Lung (tissue), 11 donors: ENCODE measurements at regions not wholly inside any gene's neighbourhood (a gene's known extent, or its start where the extent isn't known, plus 50 kb on each side); places are given as distances from the start of the nearest gene placed in this dataset.
"Not testable (repeated sequence)": the region's sequence is repeated elsewhere in the genome, so short reads cannot be mapped to it uniquely, and the experiment has no call there.

ENCODE experiments used
- ATAC-seq: fragments of 200-7000 bp; cut with Tn5 transposase; one replicate; pipeline ENCODE4 v1.9.1; 2020; ENCODE audit warnings: moderate number of reproducible peaks; ENCODE audit not compliant: insufficient read depth, low FRiP score
- DNase-seq, 3 donors: peaks; one replicate each; pipeline ENCODE4 v3.0.0-alpha.2; 2013 to 2017
- H3K27ac ChIP-seq, 2 donors: one replicate each; pipeline ENCODE4 v1.5.1; 2013; ENCODE audit warnings: mild to moderate bottlenecking in 2 of 2, moderate library complexity in 2 of 2, control low read depth in 1 of 2, inconsistent platforms in 1 of 2, low read depth in 1 of 2, low read length in 1 of 2
- H3K27me3 ChIP-seq, 3 donors: one replicate each; pipeline ENCODE4 v1.5.1; 2013; ENCODE audit warnings: low read length in 2 of 3; ENCODE audit not compliant: control insufficient read depth in 3 of 3, insufficient read depth in 3 of 3
- H3K36me3 ChIP-seq, 4 donors: one replicate each; pipeline ENCODE4 v1.5.1; 2013; ENCODE audit warnings: low read length in 4 of 4, mild to moderate bottlenecking in 1 of 4, moderate library complexity in 1 of 4; ENCODE audit not compliant: control insufficient read depth in 4 of 4, insufficient read depth in 4 of 4
- H3K4me1 ChIP-seq, 5 donors: one replicate each; pipeline ENCODE4 v1.5.1; 2013; ENCODE audit warnings: low read length in 5 of 5, mild to moderate bottlenecking in 2 of 5, moderate library complexity in 1 of 5; ENCODE audit not compliant: control insufficient read depth in 5 of 5, insufficient read depth in 5 of 5
- H3K4me3 ChIP-seq: one replicate; pipeline ENCODE4 v1.5.1; 2013; ENCODE audit warnings: mild to moderate bottlenecking, control low read depth, moderate library complexity
- H3K9ac ChIP-seq, 2 donors: one replicate each; pipeline ENCODE4 v1.5.1; 2013; ENCODE audit warnings: low read length in 2 of 2, control low read depth in 1 of 2; ENCODE audit not compliant: insufficient read depth in 1 of 2
- H3K9me3 ChIP-seq, 4 donors: one replicate each; pipeline ENCODE4 v1.5.1; 2013; ENCODE audit warnings: low read length in 3 of 4, mild to moderate bottlenecking in 1 of 4, moderate library complexity in 1 of 4; ENCODE audit not compliant: control insufficient read depth in 4 of 4, insufficient read depth in 3 of 4
- WGBS, 2 donors: extraction: QIAGEN DNeasy Blood & Tissue Kit; methylation state at CpG; one replicate each; pipeline ENCODE4 v1.1.7; 2013; 5-methylcytosine and 5-hydroxymethylcytosine counted together
- TF ChIP-seq, protein P1 (sequence below): IDR thresholded peaks from 2 replicates; pipeline ENCODE4 v1.5.1; 2012; ENCODE audit warnings: mild to moderate bottlenecking; ENCODE audit errors: control extremely low read depth, extremely low read depth
- donor health status: control.
- donor health status: control.
- donor health status: Bipolar disorder and iron deficiency.
- donor health status: healthy.
- donor health status: DM: yes; HTN: yes; CAD: no.

DNA sequence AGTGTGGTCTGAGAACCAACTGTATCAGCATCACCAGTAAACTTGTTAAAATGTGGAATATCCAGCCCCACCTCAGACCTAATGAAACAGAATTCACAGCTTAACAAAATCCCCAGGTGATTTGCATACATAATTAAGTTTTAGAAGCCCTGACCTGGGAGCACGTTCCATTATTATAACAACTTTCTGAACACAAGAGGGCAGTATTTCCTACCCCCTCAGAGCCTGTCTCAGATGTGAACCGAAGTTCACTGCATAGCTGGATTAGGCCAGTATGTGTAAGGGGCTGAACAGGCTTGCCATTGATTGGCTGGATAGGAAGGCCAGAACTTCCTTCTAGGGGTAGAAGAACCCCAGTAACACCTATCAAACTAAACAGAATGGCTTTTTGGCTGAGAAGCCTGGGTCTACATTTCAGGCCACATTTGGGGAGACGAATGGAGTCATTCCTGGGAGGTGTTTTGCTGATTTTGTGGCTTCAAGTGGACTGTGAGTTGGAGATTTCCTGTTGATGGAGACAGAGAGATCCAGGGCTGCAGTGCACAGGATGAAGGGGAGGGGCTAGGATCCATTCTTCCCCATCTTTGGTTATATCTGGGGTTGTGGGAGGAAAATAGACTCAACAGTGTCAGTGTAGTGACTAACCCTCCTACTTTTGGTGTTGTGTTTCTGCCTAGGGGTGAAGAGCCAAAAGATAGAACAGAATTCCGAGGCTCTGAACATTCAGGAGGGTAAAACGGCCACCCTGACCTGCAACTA lies 94.7 kb upstream of the OR4E1 start:
- H3K27ac ChIP-seq, result no peak overlapping the region
- H3K4me3 ChIP-seq, result no peak overlapping the region
- H3K4me1 ChIP-seq, result no peaks in the 10 kb centered on the region
- H3K9me3 ChIP-seq, result no peaks in the 10 kb centered on the region
- ATAC-seq (no peak), DNase-seq (peak in 2 of 3 donors; percentile 6 to 31)
- H3K36me3 ChIP-seq, result no peaks in the 10 kb centered on the region
- TF ChIP-seq, protein P1, sequence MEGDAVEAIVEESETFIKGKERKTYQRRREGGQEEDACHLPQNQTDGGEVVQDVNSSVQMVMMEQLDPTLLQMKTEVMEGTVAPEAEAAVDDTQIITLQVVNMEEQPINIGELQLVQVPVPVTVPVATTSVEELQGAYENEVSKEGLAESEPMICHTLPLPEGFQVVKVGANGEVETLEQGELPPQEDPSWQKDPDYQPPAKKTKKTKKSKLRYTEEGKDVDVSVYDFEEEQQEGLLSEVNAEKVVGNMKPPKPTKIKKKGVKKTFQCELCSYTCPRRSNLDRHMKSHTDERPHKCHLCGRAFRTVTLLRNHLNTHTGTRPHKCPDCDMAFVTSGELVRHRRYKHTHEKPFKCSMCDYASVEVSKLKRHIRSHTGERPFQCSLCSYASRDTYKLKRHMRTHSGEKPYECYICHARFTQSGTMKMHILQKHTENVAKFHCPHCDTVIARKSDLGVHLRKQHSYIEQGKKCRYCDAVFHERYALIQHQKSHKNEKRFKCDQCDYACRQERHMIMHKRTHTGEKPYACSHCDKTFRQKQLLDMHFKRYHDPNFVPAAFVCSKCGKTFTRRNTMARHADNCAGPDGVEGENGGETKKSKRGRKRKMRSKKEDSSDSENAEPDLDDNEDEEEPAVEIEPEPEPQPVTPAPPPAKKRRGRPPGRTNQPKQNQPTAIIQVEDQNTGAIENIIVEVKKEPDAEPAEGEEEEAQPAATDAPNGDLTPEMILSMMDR, result no peak
- no peaks in the 10 kb centered on the region for H3K27me3 ChIP-seq
- H3K9ac ChIP-seq, result no peak overlapping the region
- WGBS, 2 donors, result 47 to 48% methylated on average over 5 of the region's 5 CpGs

DNA sequence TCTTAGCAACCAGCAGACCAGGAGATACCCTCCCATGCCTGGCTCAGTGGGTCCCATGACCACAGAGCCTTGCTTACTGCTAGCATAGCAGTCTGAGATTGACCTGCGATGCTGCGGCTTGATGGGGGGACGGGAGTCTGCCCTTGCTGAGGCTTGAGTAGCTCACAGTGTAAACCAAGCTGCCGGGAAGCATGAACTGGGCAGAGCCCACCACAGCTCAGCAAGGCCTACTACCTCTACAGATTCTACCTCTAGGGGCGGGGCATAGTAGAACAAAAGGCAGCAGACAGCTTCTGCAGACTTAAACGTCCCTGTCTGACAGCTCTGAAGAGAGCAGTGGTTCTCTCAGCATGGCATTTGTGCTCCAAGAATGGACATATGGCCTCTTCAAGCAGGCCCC lies 86.7 kb upstream of the OR4E1 start:
- ATAC-seq, H3K9me3 ChIP-seq: not testable (repeated sequence)

DNA sequence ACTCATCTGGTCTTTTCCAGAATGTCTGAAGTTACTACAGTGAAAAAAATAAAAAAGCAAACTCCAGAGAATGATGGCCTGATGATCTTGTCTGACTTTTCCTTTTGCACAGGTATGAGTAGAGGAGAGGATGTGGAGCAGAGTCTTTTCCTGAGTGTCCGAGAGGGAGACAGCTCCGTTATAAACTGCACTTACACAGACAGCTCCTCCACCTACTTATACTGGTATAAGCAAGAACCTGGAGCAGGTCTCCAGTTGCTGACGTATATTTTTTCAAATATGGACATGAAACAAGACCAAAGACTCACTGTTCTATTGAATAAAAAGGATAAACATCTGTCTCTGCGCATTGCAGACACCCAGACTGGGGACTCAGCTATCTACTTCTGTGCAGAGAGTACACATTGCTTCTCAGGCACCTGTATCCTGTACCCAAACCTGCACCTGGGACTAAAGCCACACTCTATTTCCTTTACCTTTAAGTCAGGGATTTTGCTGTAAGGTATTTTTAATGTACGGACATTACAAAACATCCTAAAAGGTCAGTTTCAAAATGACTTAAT lies 75.8 kb upstream of the OR4E1 start:
- TF ChIP-seq, protein P1, result no peak
- WGBS, 2 donors, result 71 to 79% methylated on average over 5 of the region's 5 CpGs
- DNase-seq, result no peak
- H3K4me3 ChIP-seq, result no peak overlapping the region
- no peak overlapping the region for H3K27ac ChIP-seq
- no peaks in the 10 kb centered on the region for H3K27me3 ChIP-seq
- no peak overlapping the region for H3K9ac ChIP-seq
- H3K9me3 ChIP-seq, result peaks cover 0 to 2% (median 0%) of the 10 kb centered on the region in 4 donors
- H3K4me1 ChIP-seq, result no peaks in the 10 kb centered on the region
- H3K36me3 ChIP-seq, result no peaks in the 10 kb centered on the region
- no peak for ATAC-seq

More for the DNA sequence above, 86.7 kb upstream of the OR4E1 start:
- H3K9ac ChIP-seq, H3K27me3 ChIP-seq, H3K27ac ChIP-seq, H3K36me3 ChIP-seq, DNase-seq, H3K4me1 ChIP-seq, H3K4me3 ChIP-seq: not testable (repeated sequence)
- WGBS, 2 donors, result 54 to 67% methylated on average over 6 of the region's 6 CpGs

DNA sequence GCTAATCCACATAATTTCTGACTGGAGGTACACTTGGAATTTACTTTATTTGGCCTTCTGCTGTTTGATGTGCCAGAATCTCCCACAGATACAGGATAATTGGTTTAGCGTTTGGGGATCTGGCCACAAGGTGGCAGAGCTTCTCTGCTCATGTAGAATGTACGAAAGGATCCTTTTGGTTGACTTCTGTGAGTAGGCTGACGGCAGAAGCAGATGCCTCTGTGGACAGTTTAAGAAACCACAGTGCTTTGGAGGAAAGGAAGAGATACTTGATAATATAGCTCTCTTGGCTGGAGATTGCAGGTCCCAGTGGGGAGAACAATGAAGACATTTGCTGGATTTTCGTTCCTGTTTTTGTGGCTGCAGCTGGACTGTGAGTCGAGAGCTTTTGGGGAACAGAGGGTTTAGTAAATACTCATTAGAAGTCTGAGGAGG lies 75.3 kb upstream of the OR4E1 start:
- ATAC-seq, result no peak
- no peaks in the 10 kb centered on the region for H3K36me3 ChIP-seq
- TF ChIP-seq, protein P1, result peak; percentile 30
- H3K9ac ChIP-seq, result no peak overlapping the region
- WGBS, 2 donors, result 6 to 13% methylated on average over 5 of the region's 5 CpGs
- H3K4me3 ChIP-seq, result no peak overlapping the region
- H3K27me3 ChIP-seq, result no peaks in the 10 kb centered on the region
- peak; percentile 15 to 40 (median 22) for DNase-seq
- H3K4me1 ChIP-seq, result no peaks in the 10 kb centered on the region
- H3K9me3 ChIP-seq, result peaks cover 0 to 2% (median 0%) of the 10 kb centered on the region in 4 donors
- no peak overlapping the region for H3K27ac ChIP-seq
